Fibroblast of lung (primary cell): ENCODE measurements at regions not wholly inside any gene's neighbourhood (a gene's known extent, or its start where the extent isn't known, plus 50 kb on each side); places are given as distances from the start of the nearest gene placed in this dataset.

Experiments
- DNase-seq, 2 donors: peaks; one replicate each; pipeline versions ENCODE4 v3.0.0 to v3.0.0-alpha.2; 2010; ENCODE audit warnings: low read depth in 2 of 2
- H2AFZ ChIP-seq: 2 replicates; pipeline ENCODE4 v1.5.1; 2012; ENCODE audit warnings: low read length, control low read depth, inconsistent platforms
- H3K27ac ChIP-seq: 2 replicates; pipeline ENCODE4 v1.5.1; 2011; ENCODE audit warnings: low read length, control low read depth; ENCODE audit not compliant: insufficient read depth
- H3K27me3 ChIP-seq: 2 replicates; pipeline ENCODE4 v1.5.1; 2011; ENCODE audit warnings: mild to moderate bottlenecking, low read length; ENCODE audit not compliant: control insufficient read depth, insufficient read depth
- H3K36me3 ChIP-seq: 2 replicates; pipeline ENCODE4 v1.5.1; 2011; ENCODE audit warnings: low read length; ENCODE audit not compliant: control insufficient read depth, insufficient read depth
- H3K4me1 ChIP-seq: 2 replicates; pipeline ENCODE4 v1.5.1; 2011; ENCODE audit warnings: low read length; ENCODE audit not compliant: control insufficient read depth, insufficient read depth; ENCODE audit errors: extremely low read depth
- H3K4me2 ChIP-seq: 2 replicates; pipeline ENCODE4 v1.5.1; 2011; ENCODE audit warnings: low read length, control low read depth; ENCODE audit not compliant: insufficient read depth; ENCODE audit errors: extremely low read depth
- H3K4me3 ChIP-seq, 4 experiments: fragments of 200-600 bp in 1 of 4; sonication (generic) in 1 of 4; replicated peaks in 1 of 4; 2 replicates each; pipeline ENCODE4 v1.5.1; 2011 to 2016; ENCODE audit warnings: low read length in 4 of 4, low read depth in 3 of 4, mild to moderate bottlenecking in 3 of 4, control low read depth in 2 of 4, inconsistent platforms in 1 of 4, mixed read lengths in 1 of 4; ENCODE audit not compliant: insufficient read depth in 1 of 4; ENCODE audit errors: control extremely low read depth in 1 of 4
- H3K79me2 ChIP-seq: 2 replicates; pipeline ENCODE4 v1.5.1; 2012; ENCODE audit warnings: mild to moderate bottlenecking, low read length, inconsistent platforms; ENCODE audit not compliant: control insufficient read depth, insufficient read depth
- H3K9ac ChIP-seq: 2 replicates; pipeline ENCODE4 v1.5.1; 2011; ENCODE audit warnings: mild to moderate bottlenecking, low read length, control low read depth; ENCODE audit not compliant: insufficient read depth
- H3K9me3 ChIP-seq: 2 replicates; pipeline ENCODE4 v1.5.1; 2012; ENCODE audit warnings: low read depth, low read length; ENCODE audit not compliant: control insufficient read depth, insufficient read depth
- H4K20me1 ChIP-seq: 2 replicates; pipeline ENCODE4 v1.5.1; 2011; ENCODE audit warnings: low read length; ENCODE audit not compliant: control insufficient read depth, insufficient read depth; ENCODE audit errors: extremely low read depth
- EZH2 ChIP-seq: IDR thresholded peaks from 2 replicates; pipeline ENCODE4 v1.5.1; 2012; ENCODE audit warnings: low read length, control low read depth, mild to moderate bottlenecking; ENCODE audit errors: missing control alignments
- TF ChIP-seq, protein P1 (sequence below), 2 donors: IDR thresholded peaks in 1 of 2; conservative IDR thresholded peaks in 1 of 2; 1 replicate in 1 of 2; 2 replicates in 1 of 2; pipeline ENCODE4 v1.5.1; 2011 to 2012; ENCODE audit warnings: low read length in 2 of 2, control low read depth in 1 of 2, inconsistent platforms in 1 of 2, low read depth in 1 of 2, mild to moderate bottlenecking in 1 of 2

DNA sequence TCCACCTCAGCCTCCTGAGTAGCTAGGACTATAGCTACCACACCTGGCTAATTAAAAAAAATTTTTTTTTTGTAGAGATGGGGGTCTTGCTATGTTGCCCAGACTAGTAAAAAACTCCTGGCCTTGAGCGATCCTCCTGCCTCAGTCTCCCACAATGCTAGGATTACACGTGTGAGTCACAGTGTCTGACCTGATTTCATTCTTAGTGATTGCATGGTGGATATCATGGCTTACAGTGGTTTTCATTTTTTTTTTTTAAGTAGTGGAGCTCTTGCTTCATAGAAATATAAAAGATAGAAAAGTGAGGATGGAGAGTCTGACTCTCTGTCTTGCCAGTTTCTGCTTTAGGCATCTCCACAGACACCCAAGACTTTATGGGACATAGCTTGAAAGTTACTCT lies 83.6 kb downstream of the CDC42EP3 start:
- TF ChIP-seq EZH2 = no peak
- TF ChIP-seq, protein P1, sequence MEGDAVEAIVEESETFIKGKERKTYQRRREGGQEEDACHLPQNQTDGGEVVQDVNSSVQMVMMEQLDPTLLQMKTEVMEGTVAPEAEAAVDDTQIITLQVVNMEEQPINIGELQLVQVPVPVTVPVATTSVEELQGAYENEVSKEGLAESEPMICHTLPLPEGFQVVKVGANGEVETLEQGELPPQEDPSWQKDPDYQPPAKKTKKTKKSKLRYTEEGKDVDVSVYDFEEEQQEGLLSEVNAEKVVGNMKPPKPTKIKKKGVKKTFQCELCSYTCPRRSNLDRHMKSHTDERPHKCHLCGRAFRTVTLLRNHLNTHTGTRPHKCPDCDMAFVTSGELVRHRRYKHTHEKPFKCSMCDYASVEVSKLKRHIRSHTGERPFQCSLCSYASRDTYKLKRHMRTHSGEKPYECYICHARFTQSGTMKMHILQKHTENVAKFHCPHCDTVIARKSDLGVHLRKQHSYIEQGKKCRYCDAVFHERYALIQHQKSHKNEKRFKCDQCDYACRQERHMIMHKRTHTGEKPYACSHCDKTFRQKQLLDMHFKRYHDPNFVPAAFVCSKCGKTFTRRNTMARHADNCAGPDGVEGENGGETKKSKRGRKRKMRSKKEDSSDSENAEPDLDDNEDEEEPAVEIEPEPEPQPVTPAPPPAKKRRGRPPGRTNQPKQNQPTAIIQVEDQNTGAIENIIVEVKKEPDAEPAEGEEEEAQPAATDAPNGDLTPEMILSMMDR (conservative IDR thresholded peaks at IDR 0.05 in 1 of 2, IDR thresholded peaks at IDR 0.05 in 1 of 2; ENCODE audit: low read depth in 1 of 2, low read length in 2 of 2) = no peak
- no peak overlapping the region for H2AFZ ChIP-seq
- peaks cover 44% of the 10 kb centered on the region for H3K4me1 ChIP-seq
- no peak overlapping the region for H3K4me3 ChIP-seq
- no peak overlapping the region for H3K9ac ChIP-seq
- no peaks in the 10 kb centered on the region for H3K79me2 ChIP-seq
- H3K27me3 ChIP-seq = no peaks in the 10 kb centered on the region
- H3K9me3 ChIP-seq = no peaks in the 10 kb centered on the region
- no peaks in the 10 kb centered on the region for H3K36me3 ChIP-seq
- no peak overlapping the region for H3K27ac ChIP-seq
- no peak for DNase-seq
- no peaks in the 10 kb centered on the region for H4K20me1 ChIP-seq
- H3K4me2 ChIP-seq = no peak overlapping the region

DNA sequence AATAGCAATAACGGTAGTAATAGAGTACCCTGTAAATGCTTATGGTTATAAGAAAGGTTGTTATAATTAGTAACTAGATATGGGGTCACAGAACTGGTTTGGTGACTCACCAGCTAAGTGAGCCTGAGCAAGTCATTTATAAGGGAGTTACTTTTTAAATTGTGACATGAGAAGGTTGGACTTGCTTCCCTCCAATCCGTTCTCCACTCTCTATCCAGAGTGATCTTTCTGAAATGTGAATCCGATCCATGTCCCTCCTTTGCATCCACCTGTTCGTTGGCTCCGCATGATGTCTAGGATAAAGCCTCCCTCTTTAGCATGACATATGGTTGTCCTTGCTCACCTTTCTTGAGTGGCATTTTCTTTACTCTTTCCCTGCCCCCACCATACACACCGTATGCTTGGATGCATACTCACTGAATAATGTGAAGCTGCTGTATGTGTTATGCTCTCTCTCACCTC lies 83.1 kb downstream of the CDC42EP3 start:
- H3K9ac ChIP-seq = no peak overlapping the region
- no peak overlapping the region for H3K4me3 ChIP-seq
- H3K9me3 ChIP-seq = no peaks in the 10 kb centered on the region
- H3K36me3 ChIP-seq = no peaks in the 10 kb centered on the region
- TF ChIP-seq, protein P1 (conservative IDR thresholded peaks at IDR 0.05 in 1 of 2, IDR thresholded peaks at IDR 0.05 in 1 of 2; ENCODE audit: low read depth in 1 of 2, low read length in 2 of 2) = no peak
- no peak for TF ChIP-seq EZH2
- H3K27ac ChIP-seq = no peak overlapping the region
- peak; percentile 38 to 74 for DNase-seq
- H3K4me2 ChIP-seq = no peak overlapping the region
- no peaks in the 10 kb centered on the region for H3K79me2 ChIP-seq
- H3K27me3 ChIP-seq = no peaks in the 10 kb centered on the region
- H4K20me1 ChIP-seq = no peaks in the 10 kb centered on the region
- no peak overlapping the region for H2AFZ ChIP-seq
- H3K4me1 ChIP-seq = peaks cover 43% of the 10 kb centered on the region

DNA sequence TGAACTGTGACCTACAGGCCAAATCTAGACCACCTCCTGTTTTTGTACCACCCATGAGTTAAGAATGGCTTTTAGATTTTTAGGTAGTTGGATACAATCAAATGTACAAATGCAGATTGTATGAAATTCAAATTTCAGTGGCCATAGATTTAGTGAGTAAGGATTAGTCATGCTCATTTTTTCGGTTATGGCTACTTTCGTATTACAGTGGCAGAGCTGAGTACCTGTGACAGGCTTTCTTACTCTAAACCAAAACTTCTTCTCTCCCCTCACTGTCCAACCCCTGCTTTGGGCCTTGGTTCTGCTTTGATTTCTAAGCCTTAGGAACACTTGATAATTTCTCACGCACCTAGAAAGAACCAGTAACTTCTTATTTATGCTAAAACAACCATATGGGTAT lies 82.1 kb downstream of the CDC42EP3 start:
- no peak overlapping the region for H3K27ac ChIP-seq
- no peak overlapping the region for H3K4me3 ChIP-seq
- H4K20me1 ChIP-seq = no peaks in the 10 kb centered on the region
- peak; percentile 37 to 60 for DNase-seq
- no peaks in the 10 kb centered on the region for H3K36me3 ChIP-seq
- no peaks in the 10 kb centered on the region for H3K79me2 ChIP-seq
- peaks cover 36% of the 10 kb centered on the region for H3K4me1 ChIP-seq
- H2AFZ ChIP-seq = no peak overlapping the region
- H3K4me2 ChIP-seq = peak overlapping the region; percentile 37
- TF ChIP-seq EZH2 = no peak
- TF ChIP-seq, protein P1 (conservative IDR thresholded peaks at IDR 0.05 in 1 of 2, IDR thresholded peaks at IDR 0.05 in 1 of 2; ENCODE audit: low read depth in 1 of 2, low read length in 2 of 2) = no peak
- H3K27me3 ChIP-seq = no peaks in the 10 kb centered on the region
- H3K9me3 ChIP-seq = no peaks in the 10 kb centered on the region
- H3K9ac ChIP-seq = no peak overlapping the region
